IPS-15b (cell line): ENCODE measurements at regions not wholly inside any gene's neighbourhood (a gene's known extent, or its start where the extent isn't known, plus 50 kb on each side); places are given as distances from the start of the nearest gene placed in this dataset.

ENCODE experiments used
- H3K27me3 ChIP-seq: one replicate; pipeline ENCODE4 v1.6.1; 2013; ENCODE audit warnings: low read length; ENCODE audit not compliant: control insufficient read depth, insufficient read depth
- H3K36me3 ChIP-seq: one replicate; pipeline ENCODE4 v1.6.1; 2013; ENCODE audit warnings: low read length; ENCODE audit not compliant: control insufficient read depth, insufficient read depth
- H3K4me1 ChIP-seq: one replicate; pipeline ENCODE4 v1.6.1; 2013; ENCODE audit warnings: mild to moderate bottlenecking, low read length; ENCODE audit not compliant: control insufficient read depth, insufficient read depth
- H3K4me3 ChIP-seq: one replicate; pipeline ENCODE4 v1.5.1; 2013; ENCODE audit warnings: low read depth, low read length
- H3K9ac ChIP-seq: one replicate; pipeline ENCODE4 v1.6.1; 2013; ENCODE audit warnings: low read depth, mild to moderate bottlenecking, low read length
- H3K9me3 ChIP-seq: one replicate; pipeline ENCODE4 v1.6.1; 2013; ENCODE audit warnings: mild to moderate bottlenecking, low read length; ENCODE audit not compliant: control insufficient read depth, insufficient read depth

DNA sequence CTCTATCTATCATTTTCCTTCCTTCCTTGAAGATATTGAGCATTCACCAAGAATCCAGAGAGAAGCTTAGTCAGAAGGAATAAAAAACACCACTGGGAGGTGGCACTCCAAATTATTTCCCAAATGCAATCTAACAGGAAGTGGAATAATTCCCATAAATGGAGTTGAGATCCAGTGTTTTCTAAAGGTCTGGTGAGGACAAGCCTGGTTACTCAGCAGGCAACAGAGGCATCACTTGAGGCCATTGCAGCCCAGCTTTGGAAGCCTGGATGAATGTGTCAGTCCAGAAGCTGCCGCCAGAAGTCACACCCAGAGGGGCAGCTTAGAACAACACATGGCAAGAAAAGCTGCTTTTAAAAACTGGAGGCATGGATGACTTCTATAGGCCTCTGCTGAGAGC lies 288.9 kb upstream of the KLF6 start:
- Histone ChIP-seq H3K36me3 (no peaks in the 10 kb centered on the region), H3K9me3 (no peaks in the 10 kb centered on the region), H3K9ac (no peak overlapping the region)

DNA sequence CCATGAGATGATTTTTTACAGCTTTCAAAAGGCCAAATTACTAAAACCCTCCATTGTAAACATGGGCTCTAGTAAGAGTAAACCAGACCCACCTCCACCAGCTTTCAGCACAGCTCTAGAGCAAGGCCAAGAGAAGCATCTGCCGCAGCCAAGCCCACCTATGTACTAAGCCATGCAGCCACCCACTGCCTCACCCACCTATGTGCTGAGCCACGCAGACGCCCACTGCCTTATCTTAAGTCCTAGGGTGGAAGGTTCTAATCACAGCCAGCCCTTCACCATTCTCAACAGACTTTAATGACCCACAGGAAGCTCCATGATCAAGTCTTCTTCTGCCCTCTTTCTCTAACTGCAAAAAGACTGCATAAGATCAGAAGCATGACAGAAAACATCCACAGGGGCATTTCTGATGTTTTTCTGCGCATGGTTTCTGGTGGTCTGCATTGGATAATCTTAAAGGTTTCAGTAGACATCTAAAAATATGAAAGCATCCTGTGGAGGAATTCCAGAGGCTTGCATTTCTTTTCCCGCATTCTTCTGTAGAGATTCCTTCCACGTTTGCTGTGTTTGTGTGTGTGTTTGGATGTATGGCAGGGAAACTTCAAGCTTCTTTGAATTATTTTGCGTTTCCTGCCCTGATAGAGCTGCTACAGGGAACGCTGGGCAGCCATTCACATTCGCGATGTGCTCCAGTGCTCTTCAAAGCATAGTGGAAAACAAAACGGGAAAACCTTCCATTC lies 286.1 kb upstream of the KLF6 start:
- H3K4me1 ChIP-seq = no peaks in the 10 kb centered on the region
- no peaks in the 10 kb centered on the region for H3K9me3 ChIP-seq
- H3K9ac ChIP-seq = no peak overlapping the region
- no peak overlapping the region for H3K4me3 ChIP-seq
- no peaks in the 10 kb centered on the region for H3K27me3 ChIP-seq
- no peaks in the 10 kb centered on the region for H3K36me3 ChIP-seq

More for the DNA sequence above, 288.9 kb upstream of the KLF6 start:
- Histone ChIP-seq H3K27me3 (no peaks in the 10 kb centered on the region), H3K4me3 (no peak overlapping the region), H3K4me1 (no peaks in the 10 kb centered on the region)

DNA sequence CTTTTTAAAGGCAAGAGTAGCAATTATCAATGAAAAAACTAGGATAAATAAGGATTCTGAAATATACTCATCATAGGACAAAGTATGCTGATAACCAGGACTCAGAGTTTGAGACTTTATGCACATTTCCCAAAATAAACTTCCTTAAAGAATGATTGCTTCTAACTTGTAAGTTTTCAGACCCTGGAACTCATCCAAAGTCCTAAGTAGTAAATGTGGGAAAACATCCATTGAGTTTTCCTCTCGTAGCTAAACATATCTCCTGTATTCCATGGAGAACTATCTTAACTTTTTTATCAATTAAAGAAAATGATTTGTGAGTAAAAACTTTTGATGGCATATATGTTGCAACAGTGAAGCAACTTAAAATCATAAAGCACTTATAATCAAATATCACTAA lies 285.2 kb upstream of the KLF6 start:
- H3K36me3 ChIP-seq = no peaks in the 10 kb centered on the region
- no peaks in the 10 kb centered on the region for H3K9me3 ChIP-seq
- no peak overlapping the region for H3K4me3 ChIP-seq
- no peaks in the 10 kb centered on the region for H3K4me1 ChIP-seq
- no peaks in the 10 kb centered on the region for H3K27me3 ChIP-seq
- no peak overlapping the region for H3K9ac ChIP-seq

DNA sequence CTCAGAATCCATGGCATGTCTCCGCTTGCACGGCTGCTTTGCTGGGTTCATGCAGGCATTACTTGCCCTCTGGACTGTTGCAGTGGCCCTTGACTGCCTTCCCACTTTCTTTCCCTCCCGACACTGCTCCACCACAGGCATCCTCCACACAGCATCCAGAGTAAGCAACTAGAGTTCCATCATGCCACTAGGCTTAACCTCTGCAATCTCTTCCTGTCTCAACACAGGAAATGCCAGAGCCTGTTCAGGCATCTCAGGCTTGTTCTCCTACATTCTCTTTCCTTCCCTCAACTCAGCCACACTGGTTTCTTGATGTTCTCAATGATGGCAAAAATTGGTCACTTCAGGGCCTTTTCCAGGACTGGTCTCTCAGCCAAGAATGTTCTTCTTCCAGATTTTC lies 284.5 kb upstream of the KLF6 start:
- no peak overlapping the region for H3K4me3 ChIP-seq
- no peaks in the 10 kb centered on the region for H3K27me3 ChIP-seq
- no peaks in the 10 kb centered on the region for H3K9me3 ChIP-seq
- H3K9ac ChIP-seq = no peak overlapping the region
- no peaks in the 10 kb centered on the region for H3K36me3 ChIP-seq
- no peaks in the 10 kb centered on the region for H3K4me1 ChIP-seq

DNA sequence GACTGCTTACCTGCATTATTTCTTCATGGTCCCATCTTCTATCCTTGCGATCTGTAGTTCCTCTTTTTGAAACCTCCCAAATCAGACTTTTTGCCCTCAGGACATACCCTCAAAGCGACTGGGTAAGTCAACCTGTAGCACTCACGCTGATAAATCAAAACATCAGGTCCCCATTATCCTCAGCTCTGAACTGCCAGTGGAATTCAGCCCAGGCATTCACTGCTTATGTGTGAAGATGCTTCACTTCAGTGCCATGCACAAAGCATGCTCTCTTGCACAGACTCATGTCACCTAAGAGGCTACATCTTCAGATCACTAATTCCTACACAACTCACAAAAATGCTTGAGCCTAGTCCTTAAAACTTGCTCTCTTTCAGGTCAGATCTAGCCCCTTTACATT lies 283.6 kb upstream of the KLF6 start:
- Histone ChIP-seq H3K27me3 (no peaks in the 10 kb centered on the region), H3K9ac (no peak overlapping the region), H3K9me3 (no peaks in the 10 kb centered on the region), H3K4me1 (no peaks in the 10 kb centered on the region), H3K36me3 (no peaks in the 10 kb centered on the region), H3K4me3 (no peak overlapping the region)

DNA sequence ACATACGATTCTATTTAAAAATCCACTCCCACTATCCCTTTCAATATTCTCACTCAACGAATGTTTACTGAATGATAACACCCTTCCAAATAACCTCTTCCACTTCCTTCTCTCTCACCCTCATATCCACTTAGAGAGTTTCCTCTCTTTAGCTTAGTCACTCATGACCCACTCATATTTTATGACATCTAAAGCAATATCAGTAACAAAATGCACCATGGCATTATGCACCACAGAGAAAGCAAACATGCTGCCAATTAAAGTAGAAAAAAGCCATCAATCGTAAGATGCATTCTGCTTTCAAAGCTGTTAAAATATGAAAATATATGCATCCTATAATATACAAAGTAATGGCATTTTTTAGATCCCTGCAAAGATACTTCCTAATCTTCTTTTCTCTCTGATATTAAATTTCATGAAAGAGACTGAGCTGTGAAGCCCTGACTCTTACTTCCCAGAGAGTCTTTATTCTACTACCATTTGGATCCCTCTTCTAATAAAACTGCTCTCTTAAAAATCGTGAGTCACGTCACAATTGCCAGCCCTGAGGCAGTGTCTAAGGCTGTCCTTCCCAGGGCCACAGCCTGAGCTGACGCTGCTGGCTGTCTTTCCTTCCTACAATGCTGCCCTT lies 283.0 kb upstream of the KLF6 start:
- Histone ChIP-seq H3K27me3 (no peaks in the 10 kb centered on the region), H3K4me1 (no peaks in the 10 kb centered on the region), H3K36me3 (no peaks in the 10 kb centered on the region), H3K4me3 (no peak overlapping the region), H3K9me3 (no peaks in the 10 kb centered on the region), H3K9ac (no peak overlapping the region)

DNA sequence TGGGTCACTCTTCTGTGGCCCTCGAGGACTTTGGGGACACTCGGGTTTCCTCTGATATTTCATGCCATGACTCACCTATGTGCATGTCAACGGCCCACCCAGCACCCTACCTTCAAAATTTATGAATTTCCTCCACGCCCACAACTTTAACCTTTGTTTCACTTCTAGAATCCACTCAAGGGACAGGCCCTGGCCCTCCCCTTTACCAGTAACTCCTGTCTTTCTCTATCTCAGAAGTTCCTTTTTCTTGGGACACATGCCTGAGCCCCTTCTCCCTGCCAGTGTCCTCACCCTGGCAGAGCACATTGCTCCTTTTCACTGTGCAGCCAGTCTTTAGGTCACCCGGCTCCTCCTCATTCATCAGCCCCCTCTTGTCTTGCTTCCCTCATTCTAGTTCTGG lies 282.5 kb upstream of the KLF6 start:
- Histone ChIP-seq H3K9ac (no peak overlapping the region), H3K4me1 (no peaks in the 10 kb centered on the region), H3K9me3 (no peaks in the 10 kb centered on the region), H3K4me3 (no peak overlapping the region), H3K36me3 (no peaks in the 10 kb centered on the region), H3K27me3 (no peaks in the 10 kb centered on the region)

DNA sequence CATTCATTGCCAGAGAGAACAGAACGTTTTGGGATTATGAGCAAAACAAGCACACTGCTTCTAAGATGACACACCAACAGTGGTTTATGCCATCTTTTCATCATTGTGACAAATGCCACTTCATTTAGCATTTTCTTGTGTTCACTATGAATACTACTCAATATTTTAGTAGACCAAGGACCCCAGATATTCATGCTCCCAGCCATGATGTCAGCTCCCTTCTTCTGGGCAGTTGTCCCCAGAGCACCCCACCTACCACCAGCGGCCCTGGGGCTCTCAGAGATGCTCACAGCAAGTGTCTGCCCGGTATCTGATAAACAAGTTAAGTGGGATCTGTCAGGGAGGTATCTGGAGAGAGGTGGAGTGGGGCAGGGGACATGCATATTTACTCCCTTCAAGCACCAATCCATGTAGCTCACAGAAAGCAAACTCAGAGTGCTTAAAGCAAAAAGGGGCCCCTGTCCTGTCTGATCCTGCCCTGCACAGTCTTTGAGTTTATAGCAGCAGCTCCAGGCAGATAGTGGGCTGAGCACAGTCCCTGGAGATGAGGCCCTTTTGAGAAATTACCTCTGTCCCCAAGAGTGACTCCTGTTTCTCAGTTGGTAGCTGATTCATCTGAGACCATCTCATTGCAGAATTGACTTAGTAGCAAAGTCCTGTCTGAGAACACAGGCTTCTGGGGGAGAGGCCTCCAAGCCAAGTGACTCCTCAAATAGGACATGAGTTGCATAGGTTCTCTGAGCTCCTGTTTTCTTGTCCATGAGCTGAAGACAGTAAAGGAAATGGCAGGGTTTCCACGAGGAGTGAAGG lies 281.8 kb upstream of the KLF6 start:
- Histone ChIP-seq H3K9ac (no peak overlapping the region), H3K27me3 (no peaks in the 10 kb centered on the region), H3K4me1 (no peaks in the 10 kb centered on the region), H3K4me3 (no peak overlapping the region), H3K9me3 (no peaks in the 10 kb centered on the region), H3K36me3 (no peaks in the 10 kb centered on the region)

DNA sequence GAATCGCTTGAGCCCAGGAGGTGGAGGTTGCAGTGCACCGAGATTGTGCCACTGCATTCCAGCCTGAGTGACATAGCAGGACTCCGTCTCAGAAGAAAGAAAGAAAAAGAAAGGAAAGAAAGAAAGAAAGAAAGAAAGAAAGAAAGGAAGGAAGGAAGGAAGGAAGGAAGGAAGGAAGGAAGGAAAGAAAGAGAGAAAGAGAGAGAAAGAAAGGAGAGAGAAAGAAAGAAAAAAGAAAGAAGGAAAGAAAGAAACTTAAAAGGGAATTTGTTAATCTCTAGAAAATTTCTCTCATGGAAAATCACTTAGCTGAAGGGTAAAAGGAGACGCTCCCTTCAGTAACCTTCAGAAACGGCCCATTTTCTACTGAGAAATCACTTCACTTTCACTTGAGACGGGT lies 279.5 kb upstream of the KLF6 start:
- no peaks in the 10 kb centered on the region for H3K9me3 ChIP-seq
- no peak overlapping the region for H3K4me3 ChIP-seq
- no peaks in the 10 kb centered on the region for H3K27me3 ChIP-seq
- H3K9ac ChIP-seq = no peak overlapping the region
- no peaks in the 10 kb centered on the region for H3K4me1 ChIP-seq
- no peaks in the 10 kb centered on the region for H3K36me3 ChIP-seq

DNA sequence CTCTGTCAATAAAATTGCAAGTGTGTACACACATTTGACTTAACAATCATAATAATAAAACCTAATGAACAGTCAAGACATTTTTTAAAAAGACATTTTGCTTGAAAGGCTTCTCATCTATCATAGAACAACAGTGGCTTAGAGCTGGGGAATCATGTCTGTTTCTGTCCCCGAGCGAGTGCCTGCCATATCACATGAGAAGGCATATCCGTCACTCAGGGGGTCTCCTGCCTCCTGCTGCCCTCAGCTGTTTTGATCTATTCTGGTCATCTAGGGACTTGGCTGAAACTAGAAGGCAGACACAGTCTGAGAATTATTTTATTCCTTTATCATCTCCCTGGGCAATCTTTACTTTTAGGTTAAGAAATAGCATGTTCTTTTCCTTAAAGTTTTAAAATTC lies 278.7 kb upstream of the KLF6 start:
- Histone ChIP-seq H3K27me3 (no peaks in the 10 kb centered on the region), H3K9ac (no peak overlapping the region), H3K4me3 (no peak overlapping the region), H3K4me1 (no peaks in the 10 kb centered on the region), H3K9me3 (no peaks in the 10 kb centered on the region), H3K36me3 (no peaks in the 10 kb centered on the region)

DNA sequence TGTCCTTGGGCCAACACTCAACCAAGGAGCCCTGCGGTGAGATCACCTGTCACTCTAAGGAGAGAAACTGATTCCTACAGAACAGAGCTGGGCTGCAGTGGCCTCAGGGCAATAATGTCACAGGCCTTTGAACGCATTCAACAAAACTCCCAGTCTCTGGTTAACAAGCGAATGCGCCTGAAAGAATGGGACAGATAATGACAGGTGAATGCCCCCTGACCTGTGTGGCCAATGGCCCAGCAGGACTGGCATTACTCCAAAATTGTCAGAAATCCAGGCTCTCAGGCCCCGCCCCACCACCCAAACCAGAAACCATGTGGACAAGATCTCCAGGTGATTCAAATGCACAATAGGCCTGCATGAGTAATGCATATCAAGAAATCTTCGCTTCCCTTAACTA lies 277.7 kb upstream of the KLF6 start:
- H3K9ac ChIP-seq = no peak overlapping the region
- H3K4me1 ChIP-seq = no peaks in the 10 kb centered on the region
- H3K36me3 ChIP-seq = no peaks in the 10 kb centered on the region
- no peaks in the 10 kb centered on the region for H3K27me3 ChIP-seq
- no peak overlapping the region for H3K4me3 ChIP-seq
- no peaks in the 10 kb centered on the region for H3K9me3 ChIP-seq

DNA sequence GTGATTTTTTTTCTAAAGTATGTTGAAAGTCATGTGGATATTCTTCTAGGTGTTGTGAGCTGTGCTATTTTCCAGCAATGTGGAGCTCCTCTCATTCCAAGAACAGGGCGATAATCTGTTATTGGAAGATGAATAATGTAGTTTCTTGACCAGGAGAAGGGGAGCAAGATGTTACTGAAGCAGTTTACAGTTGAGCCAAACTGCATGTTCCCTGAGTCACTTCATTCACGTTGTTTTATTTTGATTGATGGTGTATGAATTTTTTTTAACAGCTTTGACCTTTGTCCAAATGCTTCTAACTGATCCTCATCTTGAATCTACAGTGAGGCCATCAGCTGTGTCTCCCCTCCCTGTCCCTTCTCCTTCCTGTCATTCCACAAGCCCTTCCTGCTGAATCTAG lies 277.1 kb upstream of the KLF6 start:
- no peaks in the 10 kb centered on the region for H3K27me3 ChIP-seq
- H3K36me3 ChIP-seq = no peaks in the 10 kb centered on the region
- no peak overlapping the region for H3K4me3 ChIP-seq
- H3K9ac ChIP-seq = no peak overlapping the region
- H3K9me3 ChIP-seq = no peaks in the 10 kb centered on the region
- H3K4me1 ChIP-seq = no peaks in the 10 kb centered on the region
